PC-9 (cell line): ENCODE measurements at regions not wholly inside any gene's neighbourhood (a gene's known extent, or its start where the extent isn't known, plus 50 kb on each side); places are given as distances from the start of the nearest gene placed in this dataset.

Experiments used
- CTCF ChIP-seq: fragments of 200-600 bp; sonication (generic); conservative IDR thresholded peaks from 2 replicates; pipeline ENCODE4 v1.6.1; 2017; ENCODE audit warnings: mixed run types, antibody characterized with exemption, mild to moderate bottlenecking, moderate library complexity
- EZH2 ChIP-seq: fragments of 200-600 bp; sonication (generic); IDR thresholded peaks from 2 replicates; pipeline ENCODE4 v1.8.0; 2017; ENCODE audit warnings: antibody characterized with exemption, low read depth

GRCh38 chr10:52477305-52477704 lies 163.2 kb downstream of the DKK1 start:
- no peak for TF ChIP-seq CTCF
- TF ChIP-seq EZH2: no peak
